ENCODE measurements at regions not wholly inside any gene's neighbourhood (a gene's known extent, or its start where the extent isn't known, plus 50 kb on each side); places are given as distances from the start of the nearest gene placed in this dataset.
A peak's percentile ranks its signal among the peaks of the same experiment; 100 is the strongest.
"Not testable (repeated sequence)": the region's sequence is repeated elsewhere in the genome, so short reads cannot be mapped to it uniquely, and the experiment has no call there.

GRCh38 chr1:94769551-94769950 is 50.6 kb upstream of the SLC44A3 start:
- DNase-seq (ENCODE audit: low spot score) = no peak

GRCh38 chr1:94768036-94768435 is 52.1 kb upstream of the SLC44A3 start:
- DNase-seq (ENCODE audit: low spot score) = no peak

GRCh38 chr1:94765958-94766357 is 54.2 kb upstream of the SLC44A3 start:
- no peak for DNase-seq (ENCODE audit: low spot score)

GRCh38 chr1:94759188-94759587 is 61.0 kb upstream of the SLC44A3 start:
- DNase-seq (ENCODE audit: low spot score) = no peak

DNA sequence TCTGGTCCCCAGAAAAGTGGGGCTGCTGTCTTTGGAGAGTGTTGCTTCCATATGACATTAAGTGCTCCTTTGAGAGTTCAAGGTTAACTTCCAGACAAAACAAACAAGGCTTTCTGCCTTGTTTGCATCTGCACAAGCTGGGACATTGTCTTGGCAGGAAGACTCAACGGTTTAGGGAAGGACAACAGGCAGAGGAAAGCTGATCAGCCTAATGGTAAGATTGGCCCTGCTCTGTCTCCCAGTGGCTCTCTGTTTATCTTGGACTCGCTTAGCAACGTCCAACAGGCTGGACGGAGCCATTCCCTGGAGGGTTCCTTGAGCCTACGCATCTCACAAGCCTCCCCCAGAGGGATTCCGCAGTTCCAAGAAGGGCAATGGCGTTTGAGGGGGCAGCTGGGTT is 62.2 kb upstream of the SLC44A3 start:
- no peak for DNase-seq (ENCODE audit: low spot score)

DNA sequence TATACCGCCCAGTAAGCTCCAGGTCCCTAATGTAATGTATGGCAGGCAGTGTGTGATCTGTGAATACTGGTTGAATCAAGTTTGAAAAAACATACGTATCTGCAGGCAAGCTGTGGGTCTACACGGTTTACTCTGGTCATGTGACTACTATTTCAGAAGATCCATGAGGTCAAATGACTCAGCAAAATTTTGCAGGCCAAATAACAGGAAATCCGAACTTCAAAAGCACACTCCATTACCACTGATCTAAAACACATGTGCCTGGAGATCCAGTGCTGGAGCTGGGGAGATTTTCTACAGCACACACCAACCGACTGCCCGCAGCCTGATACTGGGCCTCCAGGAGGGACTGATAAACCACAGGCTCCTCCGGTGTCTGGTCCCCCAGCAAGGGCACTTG is 64.5 kb upstream of the SLC44A3 start:
- DNase-seq (ENCODE audit: low spot score) = peak; percentile 98

DNA sequence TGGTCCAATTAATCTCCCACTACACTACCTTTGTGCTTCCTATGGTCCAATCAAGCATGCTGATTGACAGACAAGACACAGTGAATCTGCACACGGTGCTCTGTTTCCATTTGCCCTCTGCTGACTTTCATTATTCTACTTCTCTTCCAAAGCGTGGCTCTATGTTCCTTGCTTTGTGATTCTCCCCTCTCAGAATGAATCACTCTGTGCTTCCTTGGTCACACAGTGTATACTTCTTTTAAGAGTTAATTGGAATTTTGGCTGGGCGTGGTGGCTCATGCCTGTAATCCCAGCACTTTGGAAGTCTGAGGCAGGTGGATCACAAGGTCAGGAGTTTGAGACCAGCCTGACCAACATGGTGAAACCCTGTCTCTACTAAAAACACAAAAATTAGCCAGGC is 65.1 kb upstream of the SLC44A3 start:
- not testable (repeated sequence) for DNase-seq (ENCODE audit: low spot score)

DNA sequence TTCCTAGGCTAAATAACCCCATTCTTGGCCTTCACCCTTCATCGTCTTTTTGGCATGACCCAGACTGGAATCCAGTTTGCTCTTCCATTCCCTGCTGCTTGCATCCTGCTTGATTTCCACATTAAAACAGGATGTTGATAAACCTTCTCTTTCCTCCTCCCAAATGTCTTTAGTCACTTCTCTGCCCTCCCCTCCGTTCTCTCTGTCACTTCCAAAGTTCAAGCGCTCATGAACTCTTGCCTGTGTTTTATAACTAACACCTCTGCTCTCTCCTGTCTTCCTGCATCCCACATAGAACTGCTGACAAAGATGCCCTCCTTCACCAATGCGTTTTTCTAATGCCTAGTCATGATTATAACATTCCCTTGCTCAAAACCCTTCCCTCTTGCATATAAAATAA is 65.6 kb upstream of the SLC44A3 start:
- DNase-seq (ENCODE audit: low spot score) = no peak

GRCh38 chr1:94754095-94754494 is 66.1 kb upstream of the SLC44A3 start:
- peak; percentile 63 for DNase-seq (ENCODE audit: low spot score)

DNA sequence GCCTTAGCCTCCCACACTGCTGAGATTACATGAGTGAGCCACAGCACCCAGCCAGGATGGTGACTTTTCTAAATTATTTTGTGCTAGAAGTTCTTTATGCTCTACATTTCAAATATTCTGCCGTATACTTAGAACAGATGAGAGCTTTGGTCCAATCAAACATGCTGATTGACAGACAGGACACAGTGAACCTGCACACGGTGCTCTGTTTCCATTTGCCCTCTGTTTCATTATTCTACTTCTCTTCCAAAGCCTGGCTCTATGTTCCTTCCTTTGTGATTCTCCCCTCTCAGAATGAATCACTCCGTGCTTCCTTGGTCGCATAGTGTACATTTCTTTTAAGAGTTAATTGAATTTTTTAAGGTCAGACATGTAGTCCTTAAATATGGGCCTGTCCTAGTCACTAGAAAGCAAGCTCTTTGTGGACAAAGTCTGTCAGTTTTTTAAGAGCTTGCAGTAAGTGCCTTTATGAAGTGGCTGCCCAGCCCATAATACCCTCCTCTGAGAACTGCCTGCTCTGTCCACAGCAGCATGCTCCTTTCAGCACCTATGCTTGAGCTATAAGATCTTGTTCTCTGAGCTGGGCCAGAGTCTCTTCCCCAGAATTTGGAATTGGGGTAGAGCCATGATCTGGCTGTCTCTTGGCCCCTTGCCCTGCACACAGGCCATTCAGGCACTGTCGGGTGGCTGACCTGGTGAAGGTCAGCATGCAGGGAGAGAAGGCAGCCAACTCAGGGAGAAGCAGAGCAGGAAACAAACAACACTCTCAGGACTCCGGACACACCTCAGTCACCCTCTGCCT is 66.8 kb upstream of the SLC44A3 start:
- no peak for DNase-seq (ENCODE audit: low spot score)

- DNase-seq (ENCODE audit: low spot score) = not testable (repeated sequence)
Observed at GRCh38 chr1:94751483-94751882, 68.7 kb upstream of the SLC44A3 start.

- DNase-seq (ENCODE audit: low spot score) = peak; percentile 20
Observed at GRCh38 chr1:94746635-94747525, 73.3 kb upstream of the SLC44A3 start.

DNA sequence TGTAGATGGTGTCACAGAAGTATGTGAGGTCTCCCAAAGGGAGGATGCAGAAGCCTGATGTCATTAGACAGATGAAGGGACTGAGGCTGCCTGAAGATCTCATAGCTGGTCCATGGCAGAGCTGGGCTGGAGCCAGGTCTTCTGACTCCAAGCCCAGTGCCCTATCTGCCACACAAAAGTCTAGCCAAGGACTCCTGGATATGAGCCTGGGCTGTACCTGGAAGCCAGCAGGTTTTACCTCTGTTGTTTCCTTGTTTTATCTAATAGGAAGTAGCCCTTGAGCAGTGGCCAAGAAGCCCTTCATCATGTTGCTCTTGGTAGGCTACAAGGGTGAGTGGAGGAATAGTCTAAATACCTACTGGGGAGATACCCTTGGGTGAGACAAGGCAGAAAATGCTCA is 74.4 kb upstream of the SLC44A3 start:
- no peak for DNase-seq (ENCODE audit: low spot score)

DNA sequence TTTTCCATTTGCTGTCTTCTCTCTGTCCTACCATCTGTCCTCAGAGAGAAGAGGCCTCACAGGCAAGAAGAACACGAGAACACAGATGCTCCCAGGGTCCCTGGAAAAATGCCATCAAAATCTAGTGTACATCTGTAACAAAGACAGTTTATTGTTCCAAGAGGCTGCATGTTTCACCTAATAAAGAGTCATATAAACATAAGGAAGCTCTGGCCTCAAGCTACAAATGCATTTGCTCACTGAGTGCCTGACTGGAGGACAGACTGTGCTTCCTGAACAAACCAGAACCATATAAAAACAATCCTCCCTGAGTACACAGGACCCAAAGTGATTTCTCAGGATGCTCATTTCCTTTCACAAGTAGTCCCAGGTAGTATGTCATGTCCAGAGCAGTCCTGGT is 76.3 kb upstream of the SLC44A3 start:
- DNase-seq (ENCODE audit: low spot score) = no peak

GRCh38 chr1:94741996-94742395 is 78.2 kb upstream of the SLC44A3 start:
- DNase-seq (ENCODE audit: low spot score) = no peak

GRCh38 chr1:94741510-94741909 is 78.6 kb upstream of the SLC44A3 start:
- DNase-seq (ENCODE audit: low spot score) = no peak

DNA sequence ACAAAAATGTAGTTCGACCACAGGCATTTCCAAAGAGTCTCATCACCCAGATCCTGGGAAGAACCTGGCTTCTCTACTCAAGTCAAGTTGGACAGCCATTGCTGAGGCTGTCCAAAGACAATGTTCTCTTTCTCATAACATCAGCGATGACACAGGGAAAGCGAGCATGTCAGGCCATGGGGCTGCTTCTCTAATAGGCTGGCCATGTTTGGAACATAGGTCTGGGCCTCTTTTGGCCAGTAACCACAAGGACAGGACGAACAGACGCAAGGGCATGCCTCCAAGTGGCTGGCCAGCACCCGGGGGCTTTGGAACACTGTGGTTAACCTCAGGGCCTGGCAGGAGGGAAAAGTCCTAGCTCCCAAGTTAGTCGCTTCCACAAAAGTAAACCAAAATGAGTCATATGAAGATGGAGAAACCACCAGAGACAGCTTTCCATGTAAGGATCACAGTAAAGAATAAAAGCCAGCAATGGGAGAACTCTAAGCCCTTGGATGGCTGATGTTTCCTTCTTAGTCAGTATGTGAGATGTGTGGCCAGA is 80.6 kb upstream of the SLC44A3 start:
- no peak for DNase-seq (ENCODE audit: low spot score)

DNA sequence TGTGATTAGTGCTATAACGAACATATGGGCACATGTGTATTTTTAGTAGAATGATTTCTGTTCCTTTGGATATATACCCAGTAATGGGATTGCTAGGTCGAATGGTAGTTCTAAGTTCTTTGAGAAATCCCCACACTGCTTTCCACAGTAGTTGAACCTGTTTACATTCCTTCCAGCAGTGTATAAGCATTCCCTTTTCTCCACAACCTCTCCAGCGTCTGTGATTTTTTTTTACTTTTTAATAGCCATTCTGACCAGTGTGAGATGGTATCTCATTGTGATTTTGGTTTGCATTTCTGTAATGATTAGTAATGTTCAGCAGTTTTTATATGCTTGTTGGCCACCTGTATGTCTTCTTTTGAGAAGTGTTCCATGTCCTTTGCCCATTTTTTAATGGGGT is 81.8 kb upstream of the SLC44A3 start:
- DNase-seq (ENCODE audit: low spot score) = no peak

DNA sequence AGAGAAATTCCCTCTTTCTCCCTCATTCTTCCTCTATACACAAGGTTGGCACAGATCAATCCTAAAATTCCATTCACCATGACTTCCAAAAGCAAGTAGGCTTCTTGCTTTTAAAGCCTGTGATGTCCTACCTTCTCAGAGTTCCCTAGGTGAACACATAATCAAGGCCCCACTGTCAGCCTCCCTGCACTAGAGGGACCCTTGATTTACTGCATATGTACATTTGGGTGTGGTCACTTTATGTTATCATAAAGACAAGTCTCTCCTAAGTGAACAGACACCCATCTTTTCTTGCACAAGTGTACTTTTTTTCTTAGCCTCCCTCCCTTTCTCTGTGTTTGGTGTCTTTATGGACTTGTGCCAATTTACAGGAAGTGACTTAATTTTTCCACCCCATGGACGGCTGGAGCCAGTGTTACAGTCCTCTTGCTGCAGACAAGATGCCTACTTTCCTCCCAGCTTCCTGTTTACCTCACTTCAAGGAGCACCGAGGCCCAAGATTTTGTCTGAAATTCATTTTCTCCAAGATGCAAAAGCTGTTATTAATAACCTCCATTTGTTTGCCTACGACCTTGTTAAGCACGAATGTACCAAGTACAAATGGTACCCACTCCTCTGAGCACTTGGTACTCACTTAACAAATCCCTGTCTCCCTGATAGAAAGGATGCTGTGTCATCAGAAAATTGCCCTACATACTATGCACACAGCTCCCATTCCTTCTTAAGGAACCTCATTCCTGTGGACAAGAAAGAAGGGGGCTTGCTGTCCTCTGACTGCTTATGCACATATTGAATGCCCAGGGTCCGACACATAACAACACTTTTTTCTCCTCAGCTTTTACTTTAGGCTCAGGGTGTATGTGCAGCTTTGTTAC is 82.8 kb upstream of the SLC44A3 start:
- no peak for DNase-seq (ENCODE audit: low spot score)

DNA sequence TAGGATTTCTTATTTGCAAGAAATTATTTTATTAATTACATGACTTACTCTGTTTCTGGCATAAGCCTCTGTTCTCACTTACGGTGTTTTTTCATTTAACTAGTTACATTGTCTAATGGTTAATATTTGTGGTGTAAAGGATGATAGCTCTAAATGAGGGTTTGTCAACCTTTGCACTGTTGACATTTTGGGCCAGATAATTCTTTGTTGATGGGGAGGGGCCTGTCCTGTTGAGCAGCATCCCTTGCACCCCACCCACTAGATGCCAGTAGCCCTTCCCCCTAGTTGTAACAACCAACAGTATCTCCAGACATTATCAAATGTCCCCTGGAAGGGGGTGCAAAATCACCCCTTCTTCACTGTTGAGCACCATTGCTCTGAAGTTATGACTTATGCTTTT is 83.6 kb upstream of the SLC44A3 start:
- no peak for DNase-seq (ENCODE audit: low spot score)

DNA sequence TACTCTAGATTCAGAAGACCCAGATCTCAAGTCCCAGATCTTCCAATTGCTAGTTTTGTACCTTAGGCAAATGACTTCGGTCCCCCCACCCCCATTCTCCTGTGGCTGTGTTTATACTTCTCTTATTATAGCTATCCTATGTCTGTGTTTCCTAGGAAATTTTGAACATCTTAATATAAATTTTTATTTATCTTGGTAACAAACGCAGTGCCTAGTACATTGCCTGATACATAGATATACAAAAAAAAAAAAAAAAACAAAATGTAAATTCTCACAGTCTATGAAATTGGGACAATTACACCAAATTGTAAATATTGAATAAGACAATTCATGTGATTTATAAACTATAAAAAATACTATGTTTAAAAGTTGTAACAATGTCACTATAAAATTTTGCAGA is 84.1 kb upstream of the SLC44A3 start:
- no peak for DNase-seq (ENCODE audit: low spot score)

All from umbilical cord (tissue), 1 donor.